Hepatocyte (in vitro differentiated cells): ENCODE measurements at regions not wholly inside any gene's neighbourhood (a gene's known extent, or its start where the extent isn't known, plus 50 kb on each side); places are given as distances from the start of the nearest gene placed in this dataset. TPM values are rescaled to one million over a fixed set of nuclear protein-coding genes. Genes with fewer than 3 reads are reported as not detected.

Experiments
- DNase-seq: peaks from one replicate; pipeline ENCODE4 v3.0.0-alpha.2; 2016; ENCODE audit warnings: low spot score
- H2AFZ ChIP-seq: fragments of 200-600 bp; sonication (generic); 2 replicates; pipeline ENCODE4 v1.6.0; 2016; ENCODE audit warnings: antibody characterized with exemption, mild to moderate bottlenecking
- H3K27ac ChIP-seq: fragments of 200-600 bp; sonication (generic); 2 replicates; pipeline ENCODE4 v1.5.1; 2016; ENCODE audit warnings: mild to moderate bottlenecking
- H3K27me3 ChIP-seq: fragments of 200-600 bp; sonication (generic); 2 replicates; pipeline ENCODE4 v1.6.1; 2016
- H3K36me3 ChIP-seq: fragments of 200-600 bp; sonication (generic); replicated peaks from 2 replicates; pipeline ENCODE4 v1.5.1; 2016; ENCODE audit warnings: low read depth; ENCODE audit not compliant: insufficient read depth
- H3K4me1 ChIP-seq: fragments of 200-600 bp; sonication (generic); 2 replicates; pipeline ENCODE4 v1.5.1; 2016; ENCODE audit warnings: mild to moderate bottlenecking, moderate library complexity; ENCODE audit not compliant: insufficient read depth
- H3K4me2 ChIP-seq: fragments of 200-600 bp; sonication (generic); 2 replicates; pipeline ENCODE4 v1.6.0; 2016
- H3K4me3 ChIP-seq: fragments of 200-600 bp; sonication (generic); 2 replicates; pipeline ENCODE4 v1.5.1; 2016; ENCODE audit warnings: mild to moderate bottlenecking
- H3K79me2 ChIP-seq: fragments of 200-600 bp; sonication (generic); 2 replicates; pipeline ENCODE4 v1.6.0; 2017; ENCODE audit warnings: mild to moderate bottlenecking
- H3K9me2 ChIP-seq: fragments of 200-600 bp; sonication (generic); replicated peaks from 2 replicates; pipeline ENCODE4 v1.6.0; 2017; ENCODE audit warnings: mild to moderate bottlenecking; ENCODE audit not compliant: insufficient read depth
- H3K9me3 ChIP-seq: fragments of 200-600 bp; sonication (generic); 2 replicates; pipeline ENCODE4 v1.5.1; 2016; ENCODE audit warnings: low read depth, mild to moderate bottlenecking
- H4K20me1 ChIP-seq: fragments of 200-600 bp; sonication (generic); 2 replicates; pipeline ENCODE4 v1.6.0; 2016; ENCODE audit warnings: mild to moderate bottlenecking; ENCODE audit not compliant: insufficient read depth, poor library complexity, severe bottlenecking
- EZH2 ChIP-seq: fragments of 200-600 bp; sonication (generic); IDR thresholded peaks from 2 replicates; pipeline ENCODE4 v1.6.1; 2016; ENCODE audit warnings: antibody characterized with exemption, mild to moderate bottlenecking, borderline replicate concordance
- EZH2phosphoT487 ChIP-seq: fragments of 200-600 bp; sonication (generic); IDR thresholded peaks from one replicate; pipeline ENCODE4 v1.6.1; 2018; ENCODE audit warnings: antibody characterized with exemption, mild to moderate bottlenecking, low read depth, moderate library complexity; ENCODE audit not compliant: unreplicated experiment, severe bottlenecking
- WGBS: methylation state at CpG from one replicate; pipeline ENCODE4 v1.1.6; 2016; ENCODE audit warnings: low lambda C conversion rate; ENCODE audit errors: missing lambda C conversion rate; 5-methylcytosine and 5-hydroxymethylcytosine counted together
- small RNA-seq: library from RNA; depleted of rRNA; stranded (forward); fragments of <200 nt; gene quantifications from one replicate; pipeline ENCODE3, GENCODE V24; 2014
- TF ChIP-seq, protein P1 (sequence below): fragments of 200-600 bp; sonication (generic); IDR thresholded peaks from 2 replicates; pipeline ENCODE4 v1.5.1; 2016; ENCODE audit warnings: antibody characterized with exemption, mild to moderate bottlenecking; ENCODE audit not compliant: poor library complexity

DNA sequence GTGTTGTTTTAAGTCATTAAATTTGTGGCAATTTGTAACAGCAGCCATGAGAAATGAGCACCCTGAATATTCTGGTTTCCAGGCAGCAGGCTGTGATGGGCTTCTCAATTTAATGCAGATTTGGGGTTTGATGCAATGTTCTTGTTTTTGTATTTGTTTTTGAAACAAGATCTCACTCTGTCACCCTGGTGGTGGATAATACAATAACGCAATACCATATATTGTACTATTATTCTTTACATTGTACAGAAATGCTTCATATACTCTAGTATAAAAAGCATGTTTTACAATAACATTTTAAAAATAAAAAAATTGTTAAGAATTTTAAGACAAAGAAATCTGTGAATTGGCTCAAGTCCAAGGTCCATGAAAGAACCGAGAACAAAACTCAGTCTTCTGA is 129.1 kb downstream of the USP46 start:
- Histone ChIP-seq H3K4me3 (no peak overlapping the region), H3K9me2 (no peaks in the 10 kb centered on the region), H3K27me3 (no peaks in the 10 kb centered on the region), H3K79me2 (no peaks in the 10 kb centered on the region), H4K20me1 (no peaks in the 10 kb centered on the region), H3K4me1 (no peaks in the 10 kb centered on the region), H3K9me3 (no peaks in the 10 kb centered on the region), H2AFZ (no peak overlapping the region), H3K36me3 (no peaks in the 10 kb centered on the region), H3K27ac (no peak overlapping the region), H3K4me2 (no peak overlapping the region)
- 83% methylated on average over 2 of the region's 2 CpGs for WGBS
- no peak for DNase-seq
- no peak for TF ChIP-seq EZH2
- TF ChIP-seq, protein P1, sequence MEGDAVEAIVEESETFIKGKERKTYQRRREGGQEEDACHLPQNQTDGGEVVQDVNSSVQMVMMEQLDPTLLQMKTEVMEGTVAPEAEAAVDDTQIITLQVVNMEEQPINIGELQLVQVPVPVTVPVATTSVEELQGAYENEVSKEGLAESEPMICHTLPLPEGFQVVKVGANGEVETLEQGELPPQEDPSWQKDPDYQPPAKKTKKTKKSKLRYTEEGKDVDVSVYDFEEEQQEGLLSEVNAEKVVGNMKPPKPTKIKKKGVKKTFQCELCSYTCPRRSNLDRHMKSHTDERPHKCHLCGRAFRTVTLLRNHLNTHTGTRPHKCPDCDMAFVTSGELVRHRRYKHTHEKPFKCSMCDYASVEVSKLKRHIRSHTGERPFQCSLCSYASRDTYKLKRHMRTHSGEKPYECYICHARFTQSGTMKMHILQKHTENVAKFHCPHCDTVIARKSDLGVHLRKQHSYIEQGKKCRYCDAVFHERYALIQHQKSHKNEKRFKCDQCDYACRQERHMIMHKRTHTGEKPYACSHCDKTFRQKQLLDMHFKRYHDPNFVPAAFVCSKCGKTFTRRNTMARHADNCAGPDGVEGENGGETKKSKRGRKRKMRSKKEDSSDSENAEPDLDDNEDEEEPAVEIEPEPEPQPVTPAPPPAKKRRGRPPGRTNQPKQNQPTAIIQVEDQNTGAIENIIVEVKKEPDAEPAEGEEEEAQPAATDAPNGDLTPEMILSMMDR, result no peak
- TF ChIP-seq EZH2phosphoT487, result no peak

DNA sequence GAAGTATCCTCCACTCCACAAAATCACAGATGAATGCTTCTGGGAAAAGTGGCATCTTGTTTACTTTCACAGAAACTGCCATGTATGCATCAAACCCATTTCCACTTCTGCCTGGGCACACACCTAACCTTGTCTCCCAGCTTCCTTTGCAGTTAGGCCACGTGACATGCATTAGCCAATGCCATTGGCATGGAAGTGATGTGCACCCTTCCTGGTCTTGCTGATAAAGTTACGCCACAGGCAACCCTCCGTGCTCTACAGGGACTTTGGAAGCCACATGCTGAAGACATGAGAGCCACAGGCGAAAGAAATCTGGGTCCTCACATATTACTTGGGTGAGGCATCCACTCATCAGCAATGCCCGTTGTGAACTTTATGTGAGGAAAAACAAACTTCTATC is 123.3 kb downstream of the USP46 start:
- Histone ChIP-seq H3K4me2 (no peak overlapping the region), H3K9me3 (no peaks in the 10 kb centered on the region), H3K27ac (no peak overlapping the region), H3K36me3 (no peaks in the 10 kb centered on the region), H3K4me3 (no peak overlapping the region), H2AFZ (no peak overlapping the region), H4K20me1 (no peaks in the 10 kb centered on the region), H3K79me2 (no peaks in the 10 kb centered on the region), H3K9me2 (no peaks in the 10 kb centered on the region), H3K27me3 (no peaks in the 10 kb centered on the region), H3K4me1 (no peaks in the 10 kb centered on the region)
- WGBS, result 86% methylated on average over 5 of the region's 5 CpGs
- TF ChIP-seq EZH2phosphoT487 (no peak), EZH2 (no peak)
- TF ChIP-seq, protein P1, result no peak
- DNase-seq, result no peak

Small RNA genes in the stretch of these regions (small RNA-seq; reads per million reads assigned to genes)
- gene RNU6-1252P, result not detected
